ENCODE measurements at regions not wholly inside any gene's neighbourhood (a gene's known extent, or its start where the extent isn't known, plus 50 kb on each side); places are given as distances from the start of the nearest gene placed in this dataset.

- Histone ChIP-seq H3K4me1 (ENCODE audit: control insufficient read depth in 4 of 4, insufficient read depth in 4 of 4, low read length in 3 of 4) (no peaks in the 10 kb centered on the region), H3K4me3 (ENCODE audit: low read depth in 1 of 3, low read length in 3 of 3) (no peak overlapping the region), H3K9ac (ENCODE audit: low read depth in 1 of 2, low read length in 2 of 2) (no peak overlapping the region), H3K9me3 (ENCODE audit: control insufficient read depth in 4 of 4, low read length in 3 of 4) (no peaks in the 10 kb centered on the region), H3K36me3 (ENCODE audit: control insufficient read depth in 4 of 4, insufficient read depth in 3 of 4, low read depth in 1 of 4, low read length in 3 of 4) (no peaks in the 10 kb centered on the region), H3K27me3 (ENCODE audit: control insufficient read depth in 4 of 4, insufficient read depth in 4 of 4, low read length in 3 of 4) (peaks cover 0 to 6% (median 0%) of the 10 kb centered on the region in 4 donors), H3K27ac (ENCODE audit: low read depth in 1 of 2, low read length in 2 of 2) (no peak overlapping the region)
- WGBS, result 94% methylated on average over 1 of the region's 1 CpG
- DNase-seq (ENCODE audit: low spot score), result no peak
- TF ChIP-seq REST (IDR thresholded peaks at IDR 0.05), result no peak
- TF ChIP-seq YY1 (IDR thresholded peaks at IDR 0.05), result no peak
- TF ChIP-seq GABPA (IDR thresholded peaks at IDR 0.05 in 1 of 2, conservative IDR thresholded peaks at IDR 0.05 in 1 of 2), result no peak
- TF ChIP-seq TAF1 (conservative IDR thresholded peaks at IDR 0.05), result no peak
- no peak for TF ChIP-seq HNF4G (IDR thresholded peaks at IDR 0.05)
- no peak for TF ChIP-seq RAD21 (IDR thresholded peaks at IDR 0.05)
Observed at GRCh38 chr6:40262363-40262762, 324.8 kb downstream of the LRFN2 start.

GRCh38 chr6:40258531-40258930 lies 324.3 kb upstream of the MOCS1 start:
- 65% methylated on average over 5 of the region's 5 CpGs for WGBS
- TF ChIP-seq JUND (IDR thresholded peaks at IDR 0.05) (no peak), REST (IDR thresholded peaks at IDR 0.05) (no peak), NR2F2 (IDR thresholded peaks at IDR 0.05) (no peak), GABPA (IDR thresholded peaks at IDR 0.05 in 1 of 2, conservative IDR thresholded peaks at IDR 0.05 in 1 of 2) (no peak), FOXA2 (IDR thresholded peaks at IDR 0.05) (no peak), RXRA (IDR thresholded peaks at IDR 0.05) (no peak)
- H3K4me1 ChIP-seq (ENCODE audit: control insufficient read depth in 4 of 4, insufficient read depth in 4 of 4, low read length in 3 of 4), result no peaks in the 10 kb centered on the region
- H3K36me3 ChIP-seq (ENCODE audit: control insufficient read depth in 4 of 4, insufficient read depth in 3 of 4, low read depth in 1 of 4, low read length in 3 of 4), result no peaks in the 10 kb centered on the region
- H3K27me3 ChIP-seq (ENCODE audit: control insufficient read depth in 4 of 4, insufficient read depth in 4 of 4, low read length in 3 of 4), result peaks cover 0 to 3% (median 0%) of the 10 kb centered on the region in 4 donors
- H3K9ac ChIP-seq (ENCODE audit: low read depth in 1 of 2, low read length in 2 of 2), result no peak overlapping the region
- no peak for DNase-seq (ENCODE audit: low spot score)
- no peaks in the 10 kb centered on the region for H3K9me3 ChIP-seq (ENCODE audit: control insufficient read depth in 4 of 4, low read length in 3 of 4)
- H3K4me3 ChIP-seq (ENCODE audit: low read depth in 1 of 3, low read length in 3 of 3), result no peak overlapping the region
- H3K27ac ChIP-seq (ENCODE audit: low read depth in 1 of 2, low read length in 2 of 2), result no peak overlapping the region

DNA sequence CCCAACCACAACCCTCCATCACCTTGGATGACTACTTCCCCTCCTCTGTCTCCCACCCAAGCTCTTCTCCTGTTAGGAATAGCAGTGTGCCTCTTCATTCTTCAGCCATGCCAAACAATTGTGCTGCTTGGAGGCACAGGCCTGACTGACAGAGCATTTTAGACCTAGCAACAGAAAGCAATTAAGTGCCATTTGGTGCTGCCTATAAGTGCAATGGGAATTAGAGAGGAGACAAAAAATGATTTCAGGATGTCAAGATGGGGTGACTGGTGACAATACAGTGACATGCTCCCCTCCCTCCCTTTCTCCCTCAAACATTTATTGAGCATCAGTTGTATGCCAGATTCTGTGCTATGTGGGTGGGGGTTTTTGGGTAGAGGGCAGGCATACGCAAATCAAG lies 322.6 kb upstream of the MOCS1 start:
- TF ChIP-seq YY1 (IDR thresholded peaks at IDR 0.05) (no peak), CTCF (IDR thresholded peaks at IDR 0.05; ENCODE audit: low read depth, low read length, missing input control) (no peak), JUND (IDR thresholded peaks at IDR 0.05) (no peak), EGR1 (IDR thresholded peaks at IDR 0.05; ENCODE audit: low read depth in 2 of 2) (no peak), RAD21 (IDR thresholded peaks at IDR 0.05) (no peak), FOXA2 (IDR thresholded peaks at IDR 0.05) (no peak), FOXA1 (IDR thresholded peaks at IDR 0.05) (no peak), ATF3 (IDR thresholded peaks at IDR 0.05) (no peak)
- TF ChIP-seq, protein P1, sequence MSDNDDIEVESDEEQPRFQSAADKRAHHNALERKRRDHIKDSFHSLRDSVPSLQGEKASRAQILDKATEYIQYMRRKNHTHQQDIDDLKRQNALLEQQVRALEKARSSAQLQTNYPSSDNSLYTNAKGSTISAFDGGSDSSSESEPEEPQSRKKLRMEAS (IDR thresholded peaks at IDR 0.05), result no peak
- TF ChIP-seq, protein P2, sequence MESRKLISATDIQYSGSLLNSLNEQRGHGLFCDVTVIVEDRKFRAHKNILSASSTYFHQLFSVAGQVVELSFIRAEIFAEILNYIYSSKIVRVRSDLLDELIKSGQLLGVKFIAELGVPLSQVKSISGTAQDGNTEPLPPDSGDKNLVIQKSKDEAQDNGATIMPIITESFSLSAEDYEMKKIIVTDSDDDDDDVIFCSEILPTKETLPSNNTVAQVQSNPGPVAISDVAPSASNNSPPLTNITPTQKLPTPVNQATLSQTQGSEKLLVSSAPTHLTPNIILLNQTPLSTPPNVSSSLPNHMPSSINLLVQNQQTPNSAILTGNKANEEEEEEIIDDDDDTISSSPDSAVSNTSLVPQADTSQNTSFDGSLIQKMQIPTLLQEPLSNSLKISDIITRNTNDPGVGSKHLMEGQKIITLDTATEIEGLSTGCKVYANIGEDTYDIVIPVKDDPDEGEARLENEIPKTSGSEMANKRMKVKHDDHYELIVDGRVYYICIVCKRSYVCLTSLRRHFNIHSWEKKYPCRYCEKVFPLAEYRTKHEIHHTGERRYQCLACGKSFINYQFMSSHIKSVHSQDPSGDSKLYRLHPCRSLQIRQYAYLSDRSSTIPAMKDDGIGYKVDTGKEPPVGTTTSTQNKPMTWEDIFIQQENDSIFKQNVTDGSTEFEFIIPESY (IDR thresholded peaks at IDR 0.05), result no peak
- no peak overlapping the region for H3K4me3 ChIP-seq (ENCODE audit: low read depth in 1 of 3, low read length in 3 of 3)
- no peaks in the 10 kb centered on the region for H3K36me3 ChIP-seq (ENCODE audit: control insufficient read depth in 4 of 4, insufficient read depth in 3 of 4, low read depth in 1 of 4, low read length in 3 of 4)
- WGBS, result 89% methylated on average over 1 of the region's 1 CpG
- no peak for DNase-seq (ENCODE audit: low spot score)
- no peaks in the 10 kb centered on the region for H3K9me3 ChIP-seq (ENCODE audit: control insufficient read depth in 4 of 4, low read length in 3 of 4)
- no peak overlapping the region for H3K27ac ChIP-seq (ENCODE audit: low read depth in 1 of 2, low read length in 2 of 2)
- H3K9ac ChIP-seq (ENCODE audit: low read depth in 1 of 2, low read length in 2 of 2), result no peak overlapping the region
- peaks cover 0 to 3% (median 0%) of the 10 kb centered on the region in 4 donors for H3K27me3 ChIP-seq (ENCODE audit: control insufficient read depth in 4 of 4, insufficient read depth in 4 of 4, low read length in 3 of 4)
- no peaks in the 10 kb centered on the region for H3K4me1 ChIP-seq (ENCODE audit: control insufficient read depth in 4 of 4, insufficient read depth in 4 of 4, low read length in 3 of 4)
